Right cardiac atrium (tissue), 5 donors: ENCODE measurements at regions not wholly inside any gene's neighbourhood (a gene's known extent, or its start where the extent isn't known, plus 50 kb on each side); places are given as distances from the start of the nearest gene placed in this dataset.
"Not testable (repeated sequence)": the region's sequence is repeated elsewhere in the genome, so short reads cannot be mapped to it uniquely, and the experiment has no call there.

Experiments
- ATAC-seq, 2 donors: fragments of 200-7000 bp; cut with Tn5 transposase; one replicate each; pipeline versions ENCODE4 v1.8.0 to v1.9.1; 2020; ENCODE audit warnings: moderate library complexity in 2 of 2, mild to moderate bottlenecking in 1 of 2
- DNase-seq, 3 donors: peaks; one replicate each; pipeline ENCODE4 v3.0.0-alpha.2; 2020
- H3K27ac ChIP-seq: one replicate; pipeline ENCODE4 v1.5.1; 2013; ENCODE audit warnings: mild to moderate bottlenecking, low read length, control low read depth, moderate library complexity
- H3K27me3 ChIP-seq: one replicate; pipeline ENCODE4 v1.6.1; 2013; ENCODE audit not compliant: control insufficient read depth, insufficient read depth
- H3K4me1 ChIP-seq: one replicate; pipeline ENCODE4 v1.6.1; 2013; ENCODE audit warnings: low read length; ENCODE audit not compliant: control insufficient read depth, insufficient read depth
- H3K4me3 ChIP-seq: one replicate; pipeline ENCODE4 v1.5.1; 2013; ENCODE audit warnings: low read length, control low read depth
- H3K9me3 ChIP-seq: one replicate; pipeline ENCODE4 v1.6.1; 2013; ENCODE audit warnings: low read length; ENCODE audit not compliant: control insufficient read depth
- WGBS: extraction: QIAGEN DNeasy Blood & Tissue Kit; methylation state at CpG from one replicate; pipeline ENCODE4 v1.1.7; 2013; 5-methylcytosine and 5-hydroxymethylcytosine counted together
- intact Hi-C, 4 donors: fragments of 100-400 bp; cut with DNase I; formaldehyde crosslinking; loops; one replicate each; pipeline versions ENCODE4 v1.11.0 to v1.14.0; 2022 to 2023
- donor health status: healthy with polysubstance abuse.
- donor health status: DM: no; HTN: yes; CAD: no.
- donor health status: DM: no; HTN: no; CAD: no.
- donor health status: DM: no; HTN: yes; CAD: no; lungs with severe emphysema.
- donor health status: DM: yes; HTN: yes; CAD: no.

DNA sequence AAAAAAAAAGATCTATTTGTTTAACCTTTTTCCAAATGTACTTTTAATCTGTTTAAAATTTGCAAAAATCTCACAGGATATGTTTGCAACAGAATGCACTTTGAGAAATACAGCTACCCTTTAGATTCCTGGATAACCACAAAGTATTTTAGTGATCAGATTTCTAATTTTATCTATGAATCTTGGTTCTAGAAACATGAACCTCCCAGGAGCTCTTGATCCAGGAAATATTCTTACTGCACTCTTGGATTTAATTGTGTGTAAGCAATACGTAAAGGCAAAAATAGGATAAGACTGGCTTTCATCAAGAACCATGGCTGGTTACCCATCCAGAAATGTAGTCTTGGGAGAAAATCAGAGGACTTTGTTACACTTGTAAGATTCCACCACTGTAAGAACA, 1581.8 kb upstream of the WWC1 start:
- ATAC-seq (no peak), DNase-seq (no peak)
- Histone ChIP-seq H3K27me3 (no peaks in the 10 kb centered on the region), H3K4me1 (no peaks in the 10 kb centered on the region), H3K4me3 (no peak overlapping the region), H3K27ac (no peak overlapping the region), H3K9me3 (no peaks in the 10 kb centered on the region)
- intact Hi-C loops = no loop called here
- 88% methylated on average over 1 of the region's 1 CpG for WGBS

DNA sequence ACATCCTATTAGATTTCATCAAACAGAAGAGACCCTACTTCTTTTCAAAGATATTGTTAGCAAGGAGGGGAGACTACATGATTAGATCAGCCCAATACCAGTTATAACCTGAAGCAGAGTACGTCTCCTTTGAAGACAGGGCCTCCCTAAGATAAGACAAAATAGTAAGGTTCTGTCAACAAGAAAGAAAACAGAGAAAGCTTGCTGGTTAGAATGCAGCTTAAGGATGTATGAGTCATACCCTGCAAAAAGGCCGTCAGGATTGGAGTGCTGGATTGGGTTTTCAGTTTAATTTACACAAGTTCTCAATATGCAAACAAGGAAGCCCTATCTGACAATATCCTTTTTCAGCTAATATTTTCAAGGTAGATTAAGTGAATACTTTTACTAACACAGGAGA, 1581.2 kb upstream of the WWC1 start:
- WGBS = 72% methylated on average over 2 of the region's 2 CpGs
- Histone ChIP-seq H3K4me1 (no peaks in the 10 kb centered on the region), H3K4me3 (no peak overlapping the region), H3K27me3 (no peaks in the 10 kb centered on the region), H3K27ac (no peak overlapping the region), H3K9me3 (no peaks in the 10 kb centered on the region)
- ATAC-seq (no peak), DNase-seq (no peak)
- intact Hi-C loops = no loop called here

DNA sequence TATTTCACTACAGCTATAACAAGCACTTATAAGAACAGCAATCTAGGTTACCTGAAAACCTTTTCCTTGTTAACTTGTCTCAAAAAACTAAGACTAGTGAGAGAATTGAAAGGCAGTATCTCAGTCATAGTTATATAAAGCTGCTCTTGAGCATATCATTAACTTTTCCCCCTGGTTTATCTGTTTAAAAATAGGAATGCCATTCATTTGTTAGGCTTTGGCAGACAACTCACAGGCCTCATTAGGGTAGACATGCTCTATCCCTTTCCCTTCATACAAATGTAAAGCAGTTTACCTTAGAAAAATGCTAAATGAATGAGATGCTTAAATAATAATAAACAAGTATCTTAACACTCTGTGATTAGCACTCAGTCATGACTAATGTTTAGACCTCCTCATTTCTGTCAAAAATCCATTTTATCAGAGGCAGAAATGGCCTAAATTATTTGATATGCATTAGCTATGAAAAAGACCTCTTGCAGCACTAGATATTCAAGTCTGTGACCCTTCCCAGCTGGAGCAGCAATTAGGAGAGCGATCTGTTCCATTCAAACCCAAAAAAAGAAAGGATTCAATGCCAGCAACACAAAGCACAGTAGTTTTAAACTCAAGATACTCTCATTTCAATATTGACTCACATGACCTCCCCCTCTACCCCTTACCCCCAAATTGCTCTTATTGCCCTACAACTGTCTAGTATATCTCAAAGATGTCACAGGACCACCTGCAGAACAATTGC, 1578.8 kb upstream of the WWC1 start:
- Histone ChIP-seq H3K4me3 (no peak overlapping the region), H3K27me3 (no peaks in the 10 kb centered on the region), H3K4me1 (no peaks in the 10 kb centered on the region), H3K9me3 (no peaks in the 10 kb centered on the region), H3K27ac (no peak overlapping the region)
- WGBS = 51% methylated on average over 1 of the region's 1 CpG
- DNase-seq = no peak
- no peak for ATAC-seq
- intact Hi-C loops = no loop called here

DNA sequence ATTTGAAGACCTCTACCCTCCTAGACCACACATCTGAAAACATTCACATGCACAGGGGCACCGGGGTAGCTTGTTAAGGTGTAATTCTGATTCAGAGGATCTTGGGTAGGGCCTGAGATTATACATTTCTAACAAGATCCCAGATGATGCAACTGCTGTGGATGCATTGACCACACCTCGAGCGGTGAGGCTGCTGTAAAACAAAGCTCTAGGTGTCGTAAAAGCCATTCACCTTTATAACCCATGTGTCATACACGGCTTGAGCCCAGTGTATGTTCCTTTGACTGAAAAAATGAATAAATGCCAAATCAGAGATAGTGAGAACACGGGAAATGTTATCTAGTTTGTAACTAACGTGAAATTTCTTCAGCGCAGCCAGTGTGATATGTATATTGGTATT, 1578.2 kb upstream of the WWC1 start:
- ATAC-seq = no peak
- Histone ChIP-seq H3K27ac (no peak overlapping the region), H3K9me3 (no peaks in the 10 kb centered on the region), H3K4me3 (no peak overlapping the region), H3K4me1 (no peaks in the 10 kb centered on the region), H3K27me3 (no peaks in the 10 kb centered on the region)
- intact Hi-C loops = no loop called here
- DNase-seq = no peak
- 78% methylated on average over 8 of the region's 8 CpGs for WGBS

DNA sequence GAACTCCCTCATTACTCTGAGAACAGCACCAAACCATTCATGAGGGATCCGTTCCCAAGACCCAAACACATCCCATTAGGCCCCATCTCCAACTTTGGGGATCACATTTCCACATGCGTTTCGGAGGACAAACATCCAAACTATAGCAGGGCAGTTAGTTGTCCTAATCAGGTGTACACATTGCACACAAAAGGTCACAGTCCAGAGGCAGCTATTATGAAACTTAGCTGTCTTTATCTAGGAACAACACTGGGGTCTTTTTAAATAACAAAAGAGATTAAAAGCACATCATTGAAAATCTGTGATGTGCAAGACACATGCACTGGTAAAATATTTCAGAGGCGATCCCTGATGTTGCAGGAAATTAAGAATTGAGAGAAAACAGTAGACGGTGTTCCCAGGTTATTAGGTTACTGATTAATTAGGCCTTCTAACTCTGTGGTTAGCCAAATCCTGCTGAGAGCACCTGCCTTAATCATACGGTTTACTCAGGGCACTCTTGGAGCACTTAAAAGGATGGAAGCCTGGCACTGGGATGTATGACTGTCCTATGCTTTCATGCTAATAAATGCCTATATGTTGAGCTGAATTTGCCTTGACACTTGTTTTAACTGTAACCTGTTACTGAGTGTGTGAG, 1574.5 kb upstream of the WWC1 start:
- Histone ChIP-seq H3K27ac (no peak overlapping the region), H3K9me3 (no peaks in the 10 kb centered on the region), H3K27me3 (no peaks in the 10 kb centered on the region), H3K4me1 (no peaks in the 10 kb centered on the region), H3K4me3 (no peak overlapping the region)
- intact Hi-C loops = no loop called here
- no peak for ATAC-seq
- DNase-seq = no peak
- WGBS = 79% methylated on average over 6 of the region's 6 CpGs

DNA sequence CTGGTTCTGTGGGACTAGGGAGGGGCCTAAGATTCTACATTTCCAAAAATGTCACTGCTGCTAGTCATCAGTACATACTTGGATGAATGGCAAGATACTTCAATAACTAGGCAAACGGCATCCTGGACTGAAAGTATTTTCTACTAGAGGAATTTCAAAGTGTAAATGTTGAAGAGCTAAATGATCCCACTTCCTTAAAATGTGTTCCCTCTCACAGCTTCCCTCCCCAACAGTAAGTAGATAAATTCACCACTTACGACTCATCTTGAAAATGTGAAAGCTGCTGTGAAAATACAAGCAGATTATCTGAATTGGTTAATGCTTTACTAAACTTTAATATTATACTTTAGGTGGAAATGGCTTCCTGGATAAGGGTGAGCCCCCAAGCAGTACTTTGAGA, 1571.5 kb upstream of the WWC1 start:
- Histone ChIP-seq H3K9me3 (no peaks in the 10 kb centered on the region), H3K27me3 (no peaks in the 10 kb centered on the region), H3K4me3 (no peak overlapping the region), H3K4me1 (no peaks in the 10 kb centered on the region), H3K27ac (no peak overlapping the region)
- 62% methylated on average over 2 of the region's 2 CpGs for WGBS
- no peak for ATAC-seq
- no peak for DNase-seq
- intact Hi-C loops = no loop called here

DNA sequence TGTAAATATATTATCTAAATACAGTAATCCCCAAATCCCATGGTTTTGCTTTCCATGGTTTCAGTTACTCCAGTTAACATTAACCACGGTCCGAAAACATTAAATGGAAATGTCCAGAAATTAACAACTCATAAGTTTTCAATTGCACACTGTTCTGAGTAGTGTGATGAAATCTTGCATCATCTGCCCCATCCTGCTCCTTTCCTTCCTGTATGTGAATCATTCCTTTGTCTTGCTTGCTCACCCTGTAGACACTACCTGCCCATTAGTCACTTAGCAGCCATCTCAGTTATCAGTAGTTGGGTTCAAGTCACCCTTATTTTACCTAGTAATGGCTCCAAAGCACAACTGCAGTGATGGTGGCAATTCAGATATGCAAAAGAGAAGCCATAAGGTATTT, 1568.5 kb upstream of the WWC1 start:
- WGBS = 91% methylated on average over 2 of the region's 2 CpGs
- ATAC-seq = no peak
- Histone ChIP-seq H3K4me3 (no peak overlapping the region), H3K9me3 (no peaks in the 10 kb centered on the region), H3K27me3 (no peaks in the 10 kb centered on the region), H3K27ac (no peak overlapping the region), H3K4me1 (no peaks in the 10 kb centered on the region)
- DNase-seq = no peak
- intact Hi-C loops = no loop called here

DNA sequence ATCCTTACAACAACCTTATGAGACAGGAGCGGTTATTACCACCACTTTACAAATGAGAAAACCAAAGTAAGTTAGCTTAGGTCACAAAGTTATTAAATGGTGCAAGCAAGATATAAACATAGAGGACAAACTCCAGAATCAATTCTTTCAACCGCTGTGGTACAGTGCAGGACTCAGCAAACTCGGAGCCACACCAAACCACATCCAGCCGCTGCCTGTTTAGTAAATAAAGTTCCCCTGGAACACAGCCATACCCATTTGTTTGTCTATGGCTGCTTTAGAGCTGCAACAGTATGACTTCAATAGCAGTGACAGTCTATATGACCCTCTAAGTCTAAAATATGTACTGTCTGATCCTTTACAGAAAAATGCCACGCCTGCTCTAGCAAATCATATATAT, 1567.2 kb upstream of the WWC1 start:
- Histone ChIP-seq H3K9me3 (no peaks in the 10 kb centered on the region), H3K4me3 (no peak overlapping the region), H3K27ac (no peak overlapping the region), H3K4me1 (no peaks in the 10 kb centered on the region), H3K27me3 (no peaks in the 10 kb centered on the region)
- DNase-seq (no peak), ATAC-seq (no peak)
- intact Hi-C loops = no loop called here
- WGBS = 78% methylated on average over 5 of the region's 5 CpGs

DNA sequence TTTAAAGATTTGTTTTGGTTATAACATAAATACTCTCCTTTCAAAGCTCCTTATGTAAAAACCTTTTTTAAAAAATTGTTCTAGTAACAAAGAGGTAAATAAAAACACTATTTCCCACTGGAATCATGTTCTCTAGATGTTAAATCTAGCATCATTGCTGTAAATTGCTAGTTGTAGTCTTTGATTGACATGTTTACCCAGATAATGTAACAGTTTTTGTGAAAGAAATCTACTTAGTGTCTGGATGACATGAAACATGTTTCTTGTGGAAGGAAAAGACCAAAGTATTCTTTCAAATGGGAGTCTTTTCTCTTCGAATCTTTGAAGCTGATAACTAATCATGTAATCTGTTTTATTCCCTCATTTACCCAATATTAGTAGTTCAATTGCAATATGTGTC, 1565.9 kb upstream of the WWC1 start:
- H3K9me3 ChIP-seq = no peaks in the 10 kb centered on the region
- H3K27ac ChIP-seq = no peak overlapping the region
- intact Hi-C loops = no loop called here
- 33% methylated on average over 1 of the region's 1 CpG for WGBS
- H3K4me1 ChIP-seq = no peaks in the 10 kb centered on the region
- DNase-seq (no peak), ATAC-seq (no peak)
- H3K27me3 ChIP-seq = no peaks in the 10 kb centered on the region
- H3K4me3 ChIP-seq = no peak overlapping the region

DNA sequence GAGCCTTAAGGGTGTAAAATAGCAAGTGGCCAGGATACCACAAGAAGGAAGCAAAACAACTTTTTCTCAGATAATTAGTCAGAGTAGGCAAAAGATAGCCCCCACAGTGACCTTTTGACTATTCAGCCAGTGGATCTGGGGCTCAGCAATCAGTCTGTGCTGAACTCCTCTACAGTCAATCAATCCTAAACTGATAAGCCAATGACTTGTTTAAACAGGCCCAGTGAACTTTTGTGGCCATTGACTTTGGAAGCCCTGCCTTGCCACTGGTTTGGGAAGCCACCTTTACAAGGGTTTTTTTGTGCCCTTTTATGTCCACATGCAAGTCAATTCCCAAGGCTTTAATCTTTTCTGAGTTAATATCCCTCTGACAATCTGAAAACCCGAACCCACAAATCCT, 1565.0 kb upstream of the WWC1 start:
- no peak overlapping the region for H3K4me3 ChIP-seq
- H3K27me3 ChIP-seq = no peaks in the 10 kb centered on the region
- H3K27ac ChIP-seq = no peak overlapping the region
- ATAC-seq (no peak), DNase-seq (no peak)
- 61% methylated on average over 1 of the region's 1 CpG for WGBS
- H3K4me1 ChIP-seq = no peaks in the 10 kb centered on the region
- no peaks in the 10 kb centered on the region for H3K9me3 ChIP-seq
- intact Hi-C loops = no loop called here

DNA sequence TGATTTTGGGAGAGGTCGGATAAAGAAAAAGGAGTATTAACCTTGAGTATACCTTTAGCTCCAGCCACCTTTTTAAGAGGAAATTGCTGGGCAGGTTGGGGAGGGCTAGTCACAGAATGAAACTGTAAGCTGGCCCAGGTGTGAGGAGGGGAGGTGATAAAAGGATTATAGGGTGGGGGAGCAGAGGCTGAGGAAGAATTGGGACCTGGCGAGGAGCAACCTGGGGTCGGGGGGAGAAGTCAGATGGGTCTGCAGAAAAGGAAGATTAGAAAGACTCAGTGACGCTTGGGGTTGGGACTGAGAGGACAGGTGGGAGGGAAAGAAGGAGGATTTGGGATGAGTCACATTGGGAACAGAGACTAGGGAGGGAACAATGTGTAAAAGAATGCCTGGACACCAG, 1548.5 kb upstream of the WWC1 start:
- H3K4me3 ChIP-seq, DNase-seq, H3K9me3 ChIP-seq, intact Hi-C loops, H3K4me1 ChIP-seq, ATAC-seq, H3K27me3 ChIP-seq, H3K27ac ChIP-seq: not testable (repeated sequence)
- WGBS = 83% methylated on average over 4 of the region's 4 CpGs

DNA sequence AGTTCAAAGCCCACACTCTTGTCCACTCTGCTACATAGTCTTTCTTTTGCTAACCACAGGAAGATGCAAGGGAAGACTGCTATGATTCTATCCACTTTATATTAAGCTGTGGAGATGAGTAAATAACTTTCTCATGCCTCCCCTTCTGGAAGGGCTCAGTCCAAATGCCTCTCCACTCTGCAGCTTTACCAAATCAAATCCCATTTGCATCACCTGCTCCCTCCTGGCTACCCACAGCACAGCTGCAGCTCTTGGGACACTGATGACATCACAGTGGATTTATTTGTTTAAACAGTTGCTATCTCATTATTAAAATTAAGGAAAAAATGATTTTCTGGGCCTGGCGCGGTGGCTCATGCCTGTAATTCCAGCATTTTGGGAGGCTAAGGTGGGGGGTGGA, 1544.9 kb upstream of the WWC1 start:
- Histone ChIP-seq H3K27me3 (no peaks in the 10 kb centered on the region), H3K9me3 (no peaks in the 10 kb centered on the region), H3K4me1 (no peaks in the 10 kb centered on the region), H3K4me3 (no peak overlapping the region), H3K27ac (no peak overlapping the region)
- 95% methylated on average over 2 of the region's 2 CpGs for WGBS
- intact Hi-C loops = no loop called here
- ATAC-seq = no peak
- DNase-seq = no peak
